DMS53 (cell line): ENCODE measurements at regions not wholly inside any gene's neighbourhood (a gene's known extent, or its start where the extent isn't known, plus 50 kb on each side); places are given as distances from the start of the nearest gene placed in this dataset.

ENCODE experiments used
- DNase-seq: peaks from one replicate; lab custom pipeline; 2025; lab: John Stamatoyannopoulos, UW

DNA sequence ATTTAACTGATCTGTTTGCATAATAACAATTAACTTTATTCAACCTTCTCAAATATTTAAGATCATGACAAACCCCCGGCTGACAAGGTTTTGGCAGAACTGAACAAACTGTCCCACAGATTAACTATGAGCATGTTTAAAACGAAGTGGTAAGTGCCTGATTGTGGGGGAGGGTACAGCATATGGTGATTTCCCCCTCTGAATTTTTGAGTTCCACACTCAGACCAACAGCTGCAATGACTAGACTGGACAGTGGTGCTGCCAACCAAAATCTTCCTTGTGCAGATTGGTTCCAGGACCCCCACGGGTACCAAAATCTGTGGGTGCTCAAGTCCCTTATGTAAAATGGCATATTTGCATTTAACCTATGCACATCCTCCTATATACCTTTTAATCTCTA lies 449.5 kb downstream of the SHQ1 start:
- no peak for DNase-seq

DNA sequence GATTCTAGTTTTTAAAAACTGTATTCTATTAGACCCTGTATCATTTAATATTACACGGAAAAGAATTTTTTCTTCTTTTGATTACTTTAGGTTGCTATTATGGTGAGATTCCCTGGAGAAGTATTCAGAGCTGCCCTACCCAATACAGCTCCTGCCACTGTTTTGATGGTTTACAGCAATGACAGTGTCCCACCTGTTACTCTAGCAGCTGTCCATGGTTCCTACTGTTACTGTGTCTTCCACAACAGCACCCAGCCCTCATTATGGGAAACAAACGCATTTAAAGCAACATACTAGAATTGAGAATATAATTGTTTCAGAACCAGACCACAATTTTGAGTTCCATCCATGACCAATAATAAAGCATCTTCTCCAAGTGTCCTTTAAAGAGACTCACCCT lies 450.7 kb downstream of the SHQ1 start:
- DNase-seq, result no peak

DNA sequence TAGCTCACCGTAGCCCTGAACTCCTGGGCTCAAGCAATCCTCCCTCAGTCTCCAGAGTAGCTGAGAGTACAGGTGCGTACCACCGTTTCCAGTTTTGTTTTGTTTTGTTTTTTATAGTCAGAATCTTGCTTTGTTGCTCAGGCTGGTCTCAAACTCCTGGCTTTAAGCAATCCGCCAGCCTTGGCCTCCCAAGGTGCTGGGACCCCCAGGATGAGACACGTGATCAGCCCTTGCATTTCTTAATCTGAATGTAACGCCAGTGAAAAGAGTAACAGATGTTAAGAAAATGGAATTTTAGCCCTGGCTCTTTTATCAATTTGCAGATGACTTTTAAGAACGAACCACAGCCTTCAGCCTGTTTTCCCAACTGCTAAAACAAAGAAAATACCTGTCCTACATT lies 451.3 kb downstream of the SHQ1 start:
- DNase-seq, result no peak

DNA sequence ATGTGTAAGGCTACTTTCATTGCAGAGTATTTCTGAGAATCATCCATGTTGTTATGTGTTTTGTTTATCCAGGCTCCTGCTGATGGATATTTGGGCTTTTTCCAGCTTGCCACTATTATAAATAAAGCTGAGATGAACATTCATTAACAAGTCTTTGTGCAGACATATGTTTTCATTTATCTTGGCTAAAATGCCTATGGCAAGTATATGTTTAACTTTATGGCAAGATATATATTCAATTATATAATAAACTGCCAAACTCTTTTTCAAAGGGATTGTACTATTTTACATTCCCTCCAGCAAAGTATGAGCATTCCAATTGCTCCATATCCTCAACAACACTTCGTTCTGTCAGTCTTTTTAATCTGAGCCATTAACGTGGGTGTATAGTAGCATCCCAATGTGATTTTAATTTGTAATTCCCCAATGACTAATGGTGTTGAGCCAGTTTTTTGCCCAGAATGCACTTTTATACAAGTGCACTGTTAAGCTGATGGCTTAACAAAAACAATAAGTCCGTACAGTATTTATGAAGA lies 452.4 kb downstream of the SHQ1 start:
- DNase-seq, result no peak

DNA sequence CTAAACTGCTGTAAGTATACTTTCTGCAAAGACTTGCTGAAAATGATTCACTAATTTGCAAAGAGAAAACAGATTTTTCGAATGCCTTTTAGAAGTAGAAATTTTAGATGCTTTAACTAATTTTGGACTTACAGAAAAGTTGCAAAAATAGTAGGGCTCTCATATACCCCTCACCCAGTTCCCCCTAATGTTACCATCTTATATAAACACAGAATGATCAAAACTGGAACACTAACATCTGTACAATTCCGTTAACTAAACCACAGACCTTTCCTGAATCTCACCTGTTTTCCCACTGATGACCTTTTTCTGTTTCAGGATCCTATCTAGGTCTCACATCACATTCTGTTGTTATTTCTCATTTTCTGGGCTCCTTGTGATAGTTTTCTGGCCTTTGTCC lies 454.8 kb downstream of the SHQ1 start:
- DNase-seq, result no peak

DNA sequence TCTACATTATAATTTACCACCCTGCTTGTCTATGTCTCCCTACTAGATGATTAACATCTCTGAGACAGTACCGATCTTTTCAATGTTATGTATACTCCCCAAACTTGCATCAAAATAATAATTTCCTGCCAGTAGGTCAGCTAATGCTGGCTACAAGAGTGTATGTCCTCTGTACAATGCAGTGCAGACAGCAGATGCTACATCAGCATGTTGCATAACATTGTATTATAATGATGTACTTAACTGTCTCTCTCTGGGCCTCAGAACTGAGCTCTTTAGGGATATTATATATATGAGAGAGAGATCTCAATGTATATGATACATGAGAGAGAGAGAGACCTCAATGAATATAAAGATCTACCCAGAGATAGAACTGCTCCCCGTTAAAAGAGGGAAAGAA lies 456.6 kb downstream of the SHQ1 start:
- no peak for DNase-seq

DNA sequence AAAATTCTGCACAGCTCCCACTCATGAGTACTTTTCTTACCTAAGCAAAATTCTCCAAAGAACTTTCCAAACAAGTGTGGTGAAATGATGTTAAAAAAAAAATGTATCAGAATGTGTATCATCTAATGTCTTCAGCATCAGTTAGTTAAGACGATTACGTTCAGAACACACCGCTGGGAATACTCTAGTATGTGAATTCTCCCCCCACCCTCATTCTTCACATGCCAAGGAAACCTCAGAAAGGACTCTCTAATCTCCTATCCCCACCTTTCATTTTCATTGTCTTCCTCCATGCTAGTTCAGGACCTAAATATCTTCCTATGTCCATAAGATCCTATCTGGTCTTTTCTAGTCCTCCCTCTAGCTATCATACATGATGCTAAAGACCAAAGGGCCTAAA lies 457.4 kb downstream of the SHQ1 start:
- no peak for DNase-seq

DNA sequence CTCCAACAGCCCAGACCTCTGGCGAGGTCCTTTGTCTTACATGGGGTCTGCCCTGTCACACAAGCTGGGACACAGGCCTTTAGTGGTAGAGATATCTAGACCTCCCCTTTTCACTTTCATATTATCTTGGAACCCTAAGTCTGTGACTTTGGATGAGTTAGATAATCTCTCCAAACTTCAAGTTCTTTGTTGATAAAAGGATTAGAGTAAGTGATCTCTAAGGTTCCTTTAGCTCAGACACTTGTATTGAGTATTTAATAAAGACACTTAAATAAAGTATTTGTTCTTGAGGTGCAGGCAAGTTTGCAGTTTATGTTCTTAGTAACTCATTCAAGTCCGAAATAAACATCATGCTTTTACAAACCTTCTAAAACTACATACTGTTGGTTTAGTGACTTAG lies 459.6 kb downstream of the SHQ1 start:
- DNase-seq, result no peak

DNA sequence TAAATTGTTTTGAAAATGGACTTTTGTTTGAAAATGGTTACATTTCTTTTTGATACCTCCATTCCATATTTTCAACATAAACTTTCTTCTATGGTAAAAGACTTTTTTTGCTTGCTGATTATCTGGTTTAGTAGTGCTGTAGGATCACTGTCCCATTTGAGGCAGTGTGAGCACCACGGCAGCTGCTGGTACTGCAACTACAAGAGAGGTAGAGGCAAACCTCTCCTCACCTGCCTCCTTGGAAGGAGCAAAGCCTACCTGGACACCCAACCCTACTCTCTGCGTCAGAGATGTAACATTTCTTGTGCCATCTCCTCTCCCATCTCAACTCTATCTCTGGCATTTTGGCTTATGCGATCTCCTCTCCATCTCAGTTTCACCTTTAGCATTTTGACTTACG lies 460.1 kb downstream of the SHQ1 start:
- no peak for DNase-seq

DNA sequence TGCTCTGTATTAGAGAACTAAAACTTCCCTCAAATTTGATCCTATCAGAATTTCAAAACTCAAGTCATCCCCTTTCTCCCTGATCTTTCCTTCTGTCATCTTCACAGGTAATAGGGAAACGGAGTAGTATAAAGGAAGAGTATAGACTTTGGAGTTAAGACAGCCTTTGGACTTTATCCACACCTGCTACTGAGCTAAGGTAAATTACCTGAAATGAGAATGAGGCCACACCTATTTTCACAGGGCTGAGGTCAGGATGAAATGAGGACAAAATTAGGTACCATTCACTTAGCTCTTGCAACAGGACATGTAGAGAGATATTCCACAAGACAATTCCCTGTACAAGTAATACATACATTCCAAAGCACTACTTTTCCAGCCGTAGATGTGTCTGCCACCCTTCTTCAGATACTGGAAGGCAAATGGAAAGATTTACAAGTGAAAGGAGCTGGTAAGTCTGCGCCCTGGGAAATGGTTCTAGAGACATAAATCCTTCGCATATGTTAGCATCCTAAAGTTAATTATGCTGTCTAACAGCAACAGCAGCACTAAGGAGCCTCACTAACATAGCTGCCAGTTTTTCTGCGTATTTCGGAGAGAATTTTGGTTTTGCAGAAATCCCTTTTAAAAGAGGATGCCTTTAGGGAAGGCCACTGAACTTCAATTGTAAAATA lies 461.8 kb downstream of the SHQ1 start:
- DNase-seq, result no peak

DNA sequence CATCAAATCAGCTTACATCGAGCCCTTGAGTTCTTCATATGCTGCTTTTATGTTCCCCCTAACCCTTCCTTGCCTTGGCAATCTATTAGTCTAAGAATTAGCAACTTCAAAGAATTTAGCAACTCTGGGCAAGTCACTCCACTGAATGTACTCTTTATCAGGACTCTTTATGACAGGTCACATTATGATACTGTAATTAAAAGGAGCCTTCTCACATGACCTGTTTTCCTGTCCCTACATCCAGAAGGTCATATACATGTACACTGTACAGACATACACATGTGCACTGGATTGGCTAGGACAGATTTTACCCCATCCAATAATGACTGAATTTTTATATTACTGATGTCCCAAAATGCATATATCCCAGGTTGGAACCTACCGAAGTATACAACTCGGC lies 463.1 kb downstream of the SHQ1 start:
- DNase-seq, result no peak

DNA sequence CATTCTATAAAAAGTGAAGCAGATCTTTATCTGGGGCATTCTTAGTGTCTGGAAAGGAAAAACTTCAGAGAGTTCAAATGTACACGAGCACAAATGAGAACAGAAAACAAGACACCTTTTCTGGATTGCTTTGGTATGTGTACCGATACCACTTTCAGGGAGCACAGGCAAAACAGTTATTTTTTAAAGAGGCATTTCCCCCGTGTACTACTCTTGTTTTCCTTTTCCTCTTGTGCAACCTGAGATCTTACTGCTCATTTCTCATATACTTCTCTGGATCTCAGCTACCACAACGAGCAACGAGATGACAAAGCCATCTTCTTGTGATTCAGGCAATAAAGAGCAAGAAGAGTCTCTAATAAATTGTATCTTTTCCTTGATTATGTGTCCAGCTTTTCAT lies 463.6 kb downstream of the SHQ1 start:
- no peak for DNase-seq

DNA sequence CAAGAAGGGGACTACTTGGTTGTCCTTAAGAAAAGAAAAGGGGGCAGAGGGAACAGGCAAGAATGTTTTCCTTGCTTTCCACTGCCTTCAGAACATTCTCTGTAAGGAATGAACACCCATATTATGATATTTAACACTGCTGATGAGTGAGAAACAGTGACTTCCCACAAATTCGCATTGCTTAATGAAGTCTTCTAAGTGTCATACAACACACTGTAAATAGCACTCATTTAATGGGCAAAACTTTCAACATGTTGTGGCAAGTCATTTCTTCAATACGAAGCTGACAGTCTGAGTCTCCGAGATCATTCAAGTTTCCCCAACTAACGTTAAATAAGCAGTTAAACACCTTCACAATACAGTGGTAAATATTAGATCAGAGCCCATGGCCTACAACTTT lies 464.4 kb downstream of the SHQ1 start:
- no peak for DNase-seq

DNA sequence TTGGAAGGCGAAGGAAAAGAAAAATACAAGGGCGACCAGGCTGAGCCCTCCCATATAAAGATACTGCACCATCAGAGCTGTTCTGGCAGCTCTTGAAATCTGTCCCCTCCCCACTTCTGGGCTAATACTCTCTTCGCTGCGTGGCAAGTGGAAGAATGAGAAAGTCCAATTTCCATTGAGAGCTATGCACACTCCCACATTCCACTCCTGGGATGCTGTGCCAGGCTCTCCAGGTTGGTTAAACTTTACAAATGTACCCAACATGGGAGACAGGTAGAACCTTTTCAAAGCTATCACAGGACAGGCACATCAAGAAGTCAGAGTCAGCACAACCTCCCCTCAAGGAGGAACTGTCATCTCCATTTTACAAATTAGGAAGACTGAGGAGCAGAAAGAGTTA lies 465.0 kb downstream of the SHQ1 start:
- no peak for DNase-seq

DNA sequence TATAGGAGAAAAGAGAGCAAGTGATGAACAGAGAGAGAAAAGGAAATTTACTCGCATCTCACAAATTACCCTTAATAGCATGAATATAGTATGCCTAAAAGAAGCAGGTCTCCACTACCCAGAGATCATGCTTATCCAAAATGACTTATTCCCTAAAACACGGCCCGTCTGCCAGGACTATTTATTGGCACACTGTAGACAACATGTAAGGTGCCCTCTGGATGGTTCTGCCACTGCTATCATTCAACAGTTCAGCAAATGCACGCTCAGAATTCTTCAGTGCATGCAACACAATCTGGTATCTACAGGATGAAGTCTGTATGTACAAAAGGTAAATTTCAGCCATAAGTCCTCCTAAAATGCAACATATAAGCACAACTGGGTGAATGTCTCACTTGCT lies 465.8 kb downstream of the SHQ1 start:
- DNase-seq, result no peak

DNA sequence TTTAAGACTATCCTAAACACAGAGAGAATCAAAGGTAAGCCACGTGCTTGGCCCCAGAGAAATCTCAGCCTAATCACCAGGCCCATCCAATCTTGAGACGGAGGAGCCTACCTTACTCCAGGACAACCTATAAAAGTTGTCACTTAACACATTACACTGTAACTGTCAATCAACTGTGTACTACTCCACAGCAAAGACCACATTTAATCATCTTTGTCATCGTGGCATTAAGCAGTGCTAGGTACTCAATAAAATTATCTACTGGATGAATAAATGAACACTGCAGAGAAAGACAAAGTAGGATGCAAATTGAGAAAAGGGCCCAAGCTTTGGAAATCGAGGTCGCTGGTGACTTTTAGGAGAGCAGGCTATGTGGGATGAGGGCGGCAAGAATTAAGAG lies 466.7 kb downstream of the SHQ1 start:
- DNase-seq, result no peak

DNA sequence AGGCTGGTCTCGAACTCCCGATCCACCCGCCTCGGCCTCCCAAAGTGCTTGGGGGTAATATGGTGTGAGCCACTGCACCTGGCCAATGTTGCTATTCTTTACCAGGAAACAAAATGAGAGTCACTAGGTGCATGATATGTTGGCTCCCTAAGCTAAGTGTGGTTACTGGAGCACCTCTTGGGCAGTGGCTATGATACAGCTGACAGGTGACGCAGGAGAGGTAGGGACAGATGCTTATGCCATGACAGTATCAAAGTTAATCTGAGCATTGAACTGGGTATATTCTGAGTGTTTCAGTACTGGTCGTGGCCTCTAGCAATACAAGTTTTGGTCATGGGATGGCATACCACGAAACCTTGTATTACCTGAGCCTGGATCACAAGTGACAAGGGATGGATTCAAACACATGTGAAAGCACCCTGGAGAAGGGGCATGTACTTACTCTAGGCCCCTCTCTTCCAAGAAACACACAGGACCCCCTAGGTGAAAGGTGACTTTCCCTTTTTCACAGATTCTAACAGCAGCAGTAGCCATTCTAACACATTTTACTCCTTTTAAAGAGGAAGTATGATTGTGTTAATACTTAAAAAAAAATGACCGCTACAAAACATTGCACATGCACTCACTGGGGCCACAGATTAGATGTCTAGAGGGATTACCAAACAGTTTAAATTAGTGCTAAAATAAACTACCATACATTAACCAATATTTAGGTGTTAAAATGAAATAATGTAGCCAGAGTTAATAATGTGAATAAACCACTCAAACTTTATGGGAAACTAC lies 467.3 kb downstream of the SHQ1 start:
- no peak for DNase-seq

DNA sequence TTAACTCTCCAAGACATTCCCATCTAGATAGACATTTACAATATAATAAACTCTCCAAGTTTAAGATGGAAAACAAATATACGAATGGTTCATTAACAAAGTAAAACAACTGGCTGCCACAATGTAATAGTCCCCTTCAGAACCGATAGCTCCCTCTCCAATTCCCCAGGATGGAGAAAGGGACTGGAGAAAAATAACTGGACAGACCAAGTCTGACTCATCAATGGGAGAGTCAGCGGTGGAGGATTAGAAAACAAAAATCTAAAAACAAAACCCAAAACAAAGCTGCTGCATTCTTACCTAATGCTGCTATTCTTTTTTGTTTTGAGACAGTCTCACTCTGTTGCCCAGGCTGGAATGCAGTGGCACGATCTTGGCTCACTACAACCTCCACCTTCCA lies 468.1 kb downstream of the SHQ1 start:
- DNase-seq, result no peak

DNA sequence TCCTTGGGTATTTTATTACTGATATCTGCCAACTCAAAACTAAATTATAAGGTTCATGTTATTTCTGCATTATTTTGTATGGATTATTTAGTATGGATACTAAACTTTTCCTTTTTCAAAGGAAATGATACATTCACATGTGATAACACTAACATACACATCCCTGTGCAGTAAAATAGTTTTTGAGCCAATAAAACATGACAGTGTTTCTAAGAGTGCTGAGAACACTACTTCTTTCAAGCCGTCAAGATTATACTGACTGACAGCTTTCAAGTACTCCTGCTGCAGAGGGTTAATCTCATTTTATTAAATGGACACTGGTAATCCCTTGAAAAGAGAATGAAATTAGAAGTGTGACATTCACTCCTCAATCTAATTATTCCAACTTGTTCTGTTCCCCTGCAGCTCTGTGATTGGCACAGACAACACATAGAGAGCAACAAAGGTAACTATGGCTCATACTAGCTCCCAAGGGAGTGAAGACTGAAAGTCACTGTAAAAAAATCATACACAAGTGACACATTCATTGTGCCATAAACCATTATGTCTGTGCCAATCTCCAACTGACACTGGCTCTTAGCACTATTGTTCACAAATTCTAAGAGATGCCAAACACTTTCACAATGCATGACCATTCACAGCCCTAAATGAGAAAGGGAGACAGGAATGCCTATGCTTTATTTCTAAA lies 468.6 kb downstream of the SHQ1 start:
- no peak for DNase-seq

DNA sequence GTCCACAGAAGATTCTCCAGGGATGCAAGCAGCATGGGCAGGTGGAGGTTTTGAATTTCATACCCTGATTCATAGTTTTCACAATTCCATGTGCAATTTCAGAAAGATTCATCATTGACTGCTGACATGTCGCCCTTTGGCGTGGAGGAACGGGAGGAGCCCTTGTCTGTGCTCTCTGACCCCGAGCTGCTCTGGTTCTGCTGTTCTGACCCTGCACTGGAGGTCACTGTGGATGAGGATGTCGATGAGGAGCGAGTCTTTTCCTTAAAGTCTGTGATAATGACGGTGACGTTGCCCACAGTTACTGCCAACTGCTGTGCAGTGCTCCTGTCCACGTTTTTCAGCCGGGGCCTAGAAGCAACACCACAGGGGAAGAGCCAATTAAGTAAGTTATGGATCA lies 470.0 kb downstream of the SHQ1 start:
- DNase-seq, result no peak

DNA sequence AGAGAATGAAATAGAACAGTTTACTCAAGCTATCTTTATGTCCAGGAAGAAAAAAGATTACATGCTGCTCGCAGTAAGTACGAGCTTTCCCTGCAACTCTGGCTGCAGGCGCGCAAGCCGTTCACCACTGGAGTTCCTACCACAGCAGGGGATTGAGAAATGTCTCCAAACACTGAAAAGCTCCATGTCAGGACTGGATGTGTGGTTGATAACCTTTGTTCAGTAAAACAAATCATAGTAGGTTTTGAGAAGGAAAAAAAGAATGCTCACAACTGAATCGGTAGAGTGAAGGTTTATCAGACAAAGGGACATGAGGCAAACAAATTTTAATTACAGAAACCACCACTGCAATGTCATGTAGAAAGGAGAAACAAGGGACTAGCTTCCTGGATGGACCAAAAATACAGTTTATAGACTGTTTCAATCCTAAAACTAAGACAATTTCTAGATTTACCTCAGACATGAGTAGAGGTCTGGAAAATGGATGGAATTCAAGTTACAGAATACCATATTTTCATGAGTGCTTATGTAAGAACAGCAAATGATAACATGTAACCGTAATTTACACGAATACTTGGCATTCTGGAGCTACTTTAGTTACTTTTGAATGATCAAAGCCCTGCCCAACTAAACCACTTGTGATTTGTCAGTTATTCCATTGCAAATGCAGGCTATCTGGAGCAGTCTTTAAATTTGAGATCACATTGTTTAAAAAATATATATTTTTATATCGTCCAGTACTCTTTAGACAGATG lies 471.1 kb downstream of the SHQ1 start:
- DNase-seq, result no peak
